Endothelial cell of umbilical vein (primary cell): ENCODE measurements at regions not wholly inside any gene's neighbourhood (a gene's known extent, or its start where the extent isn't known, plus 50 kb on each side); places are given as distances from the start of the nearest gene placed in this dataset.

Experiments used
- BruUV-seq: library from RNA; stranded (reverse); fragments of 400-500 nt; replicated peaks from 2 replicates; lab custom pipeline; 2021; lab: Mats Ljungman, UMichigan
- CTCF ChIA-PET: fragments of 300-600, 350-600 bp; sonication (Branson Sonifier 250); formaldehyde crosslinking; loops from one replicate; lab custom pipeline; 2021; ENCODE audit warnings: antibody characterized with exemption, inconsistent platforms; lab: Charles Lee
- POLR2A ChIA-PET: fragments of 300-600, 350-600 bp; sonication (Branson Sonifier 250); formaldehyde crosslinking; loops from one replicate; lab custom pipeline; 2021; ENCODE audit warnings: antibody characterized with exemption, inconsistent platforms; lab: Charles Lee
- DNase-seq: peaks from one replicate; pipeline ENCODE4 v3.0.0-alpha.2; 2011; ENCODE audit warnings: low read depth, low spot score
- FAIRE-seq: peaks from 2 replicates; lab custom pipeline; 2011; peaks lifted over from hg19 to GRCh38; lab: Jason Lieb, UNC
- H2AFZ ChIP-seq: 2 replicates; pipeline ENCODE4 v1.6.0; 2012; ENCODE audit warnings: low read depth, low read length, control low read depth, inconsistent platforms
- H3K27ac ChIP-seq: 2 replicates; pipeline ENCODE4 v1.5.1; 2011; ENCODE audit warnings: low read depth, mild to moderate bottlenecking, control low read depth, low read length, moderate library complexity; ENCODE audit not compliant: insufficient read depth
- H3K27me3 ChIP-seq, 2 experiments: 2 replicates each; pipeline versions ENCODE4 v1.6.0 to v1.6.1; 2011; ENCODE audit warnings: low read length in 2 of 2, mixed read lengths in 1 of 2; ENCODE audit not compliant: control insufficient read depth in 2 of 2, insufficient read depth in 2 of 2
- H3K36me3 ChIP-seq, 2 experiments: 2 replicates in 1 of 2; 3 replicates in 1 of 2; pipeline ENCODE4 v1.5.1; 2011; ENCODE audit warnings: low read length in 2 of 2, mild to moderate bottlenecking in 1 of 2, moderate library complexity in 1 of 2; ENCODE audit not compliant: control insufficient read depth in 2 of 2, insufficient read depth in 2 of 2; ENCODE audit errors: extremely low read depth in 1 of 2
- H3K4me1 ChIP-seq: 3 replicates; pipeline ENCODE4 v1.5.1; 2011; ENCODE audit warnings: mild to moderate bottlenecking, low read length; ENCODE audit not compliant: control insufficient read depth, insufficient read depth; ENCODE audit errors: extremely low read depth
- H3K4me2 ChIP-seq: 2 replicates; pipeline ENCODE4 v1.6.1; 2011; ENCODE audit warnings: low read length, control low read depth, mixed read lengths; ENCODE audit not compliant: insufficient read depth
- H3K4me3 ChIP-seq, 3 experiments: fragments of 200-600 bp in 1 of 3; sonication (generic), shearing (Covaris generic) in 1 of 3; replicated peaks in 1 of 3; 2 replicates each; pipeline ENCODE4 v1.5.1; 2011 to 2016; ENCODE audit warnings: control low read depth in 3 of 3, low read length in 3 of 3, mild to moderate bottlenecking in 2 of 3, inconsistent platforms in 1 of 3, low read depth in 1 of 3, moderate library complexity in 1 of 3; ENCODE audit not compliant: insufficient read depth in 1 of 3
- H3K79me2 ChIP-seq: 2 replicates; pipeline ENCODE4 v1.6.0; 2012; ENCODE audit warnings: low read length, inconsistent platforms; ENCODE audit not compliant: control insufficient read depth, insufficient read depth
- H3K9ac ChIP-seq: replicated peaks from 2 replicates; pipeline ENCODE3; 2011; ENCODE audit warnings: low read length, control low read depth; ENCODE audit not compliant: insufficient read depth; ENCODE audit errors: extremely low read depth
- H3K9me1 ChIP-seq: replicated peaks from 3 replicates; pipeline ENCODE4 v1.6.0; 2011; ENCODE audit warnings: mild to moderate bottlenecking, low read length; ENCODE audit not compliant: control insufficient read depth, insufficient read depth; ENCODE audit errors: extremely low read depth
- H3K9me3 ChIP-seq: replicated peaks from 2 replicates; pipeline ENCODE4 v1.5.1; 2012; ENCODE audit warnings: low read length, inconsistent platforms; ENCODE audit not compliant: control insufficient read depth, insufficient read depth
- H4K20me1 ChIP-seq: replicated peaks from 2 replicates; pipeline ENCODE3; 2011; ENCODE audit warnings: mild to moderate bottlenecking, low read length; ENCODE audit not compliant: control insufficient read depth, insufficient read depth; ENCODE audit errors: extremely low read depth
- EZH2 ChIP-seq: IDR thresholded peaks from 2 replicates; pipeline ENCODE4 v1.6.1; 2012; ENCODE audit warnings: borderline replicate concordance, low read depth, mild to moderate bottlenecking, moderate library complexity, low read length, inconsistent platforms; ENCODE audit not compliant: severe bottlenecking
- FOS ChIP-seq: IDR thresholded peaks from 2 replicates; pipeline ENCODE4 v1.6.1; 2011; ENCODE audit warnings: mild to moderate bottlenecking, low read length, moderate library complexity, borderline replicate concordance; ENCODE audit not compliant: insufficient read depth
- GATA2 ChIP-seq: IDR thresholded peaks from 2 replicates; pipeline ENCODE4 v1.7.0; 2011; ENCODE audit warnings: low read depth, mild to moderate bottlenecking, moderate library complexity, mixed read lengths, low read length; ENCODE audit not compliant: insufficient read length, insufficient read depth
- JUN ChIP-seq: IDR thresholded peaks from 2 replicates; pipeline ENCODE4 v1.6.1; 2011; ENCODE audit warnings: borderline replicate concordance, low read depth; ENCODE audit not compliant: insufficient read length, insufficient read depth
- MYC ChIP-seq: IDR thresholded peaks from one replicate; pipeline ENCODE4 v1.6.1; 2011; ENCODE audit warnings: mild to moderate bottlenecking, low read depth, low read length
- POLR2A ChIP-seq: IDR thresholded peaks from 2 replicates; pipeline ENCODE4 v1.6.1; 2012; ENCODE audit warnings: low read depth, mild to moderate bottlenecking, control low read depth, low read length
- POLR2AphosphoS5 ChIP-seq: IDR thresholded peaks from 2 replicates; pipeline ENCODE4 v1.6.1; 2012; ENCODE audit warnings: low read depth, mild to moderate bottlenecking, control low read depth, low read length, moderate library complexity; ENCODE audit not compliant: insufficient read depth
- dilution Hi-C: fragments of 300-500 bp; cut with MboI; formaldehyde crosslinking; loops from one replicate; pipeline ENCODE4 v1.15.0; 2019; ENCODE audit warnings: low sequenced_read_pairs; ENCODE audit not compliant: extremely low pct_ligation_motif_present
- intact Hi-C: fragments of 100-400 bp; cut with micrococcal nuclease; formaldehyde crosslinking; loops from one replicate; pipeline ENCODE4 v1.10.0; 2022
- TF ChIP-seq, protein P1 (sequence below), 2 donors: IDR thresholded peaks; 1 replicate in 1 of 2; 2 replicates in 1 of 2; pipeline ENCODE4 v1.5.1; 2011; ENCODE audit warnings: low read length in 2 of 2, mild to moderate bottlenecking in 2 of 2, moderate library complexity in 2 of 2, control low read depth in 1 of 2, inconsistent platforms in 1 of 2, low read depth in 1 of 2; ENCODE audit not compliant: insufficient read depth in 1 of 2; ENCODE audit errors: extremely low read depth in 1 of 2
- TF ChIP-seq, protein P2 (sequence below): IDR thresholded peaks from 2 replicates; pipeline ENCODE4 v1.6.1; 2011; ENCODE audit not compliant: insufficient read depth, insufficient read length

DNA sequence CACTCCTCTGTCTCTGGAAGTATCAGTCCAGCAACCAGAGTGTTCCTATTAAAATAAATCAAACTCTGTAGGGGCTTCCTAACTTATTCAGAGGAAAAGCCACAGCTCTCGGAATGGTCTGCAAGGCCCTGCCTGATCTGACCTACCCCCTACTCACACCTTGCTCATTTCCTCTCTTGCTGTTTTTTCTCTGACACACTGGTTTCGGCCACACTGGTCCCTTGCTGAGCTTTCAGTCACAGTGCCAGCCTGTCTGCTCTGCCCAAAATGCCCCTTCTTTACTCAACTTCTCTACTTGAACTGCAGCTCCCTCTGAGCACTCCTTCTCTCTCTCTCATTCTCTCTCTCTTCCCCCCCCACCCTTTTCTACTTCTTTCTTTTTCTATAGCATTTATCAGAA is 430.2 kb downstream of the UTRN start:
- FAIRE-seq (no peak), DNase-seq (peak; percentile 10)
- no peak overlapping the region for H3K27ac ChIP-seq
- TF ChIP-seq POLR2A: no peak
- TF ChIP-seq, protein P1, sequence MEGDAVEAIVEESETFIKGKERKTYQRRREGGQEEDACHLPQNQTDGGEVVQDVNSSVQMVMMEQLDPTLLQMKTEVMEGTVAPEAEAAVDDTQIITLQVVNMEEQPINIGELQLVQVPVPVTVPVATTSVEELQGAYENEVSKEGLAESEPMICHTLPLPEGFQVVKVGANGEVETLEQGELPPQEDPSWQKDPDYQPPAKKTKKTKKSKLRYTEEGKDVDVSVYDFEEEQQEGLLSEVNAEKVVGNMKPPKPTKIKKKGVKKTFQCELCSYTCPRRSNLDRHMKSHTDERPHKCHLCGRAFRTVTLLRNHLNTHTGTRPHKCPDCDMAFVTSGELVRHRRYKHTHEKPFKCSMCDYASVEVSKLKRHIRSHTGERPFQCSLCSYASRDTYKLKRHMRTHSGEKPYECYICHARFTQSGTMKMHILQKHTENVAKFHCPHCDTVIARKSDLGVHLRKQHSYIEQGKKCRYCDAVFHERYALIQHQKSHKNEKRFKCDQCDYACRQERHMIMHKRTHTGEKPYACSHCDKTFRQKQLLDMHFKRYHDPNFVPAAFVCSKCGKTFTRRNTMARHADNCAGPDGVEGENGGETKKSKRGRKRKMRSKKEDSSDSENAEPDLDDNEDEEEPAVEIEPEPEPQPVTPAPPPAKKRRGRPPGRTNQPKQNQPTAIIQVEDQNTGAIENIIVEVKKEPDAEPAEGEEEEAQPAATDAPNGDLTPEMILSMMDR (IDR thresholded peaks at IDR 0.05; ENCODE audit: extremely low read depth in 1 of 2, insufficient read depth in 1 of 2, low read depth in 1 of 2, low read length in 2 of 2): no peak
- peak; percentile 38 for TF ChIP-seq FOS
- TF ChIP-seq POLR2AphosphoS5: no peak
- H4K20me1 ChIP-seq: no peaks in the 10 kb centered on the region
- no peaks in the 10 kb centered on the region for H3K36me3 ChIP-seq
- no peaks in the 10 kb centered on the region for H3K9me1 ChIP-seq
- CTCF ChIA-PET: interaction anchor here (1.0 to 1.3 kb wide), 3 partner anchors 12 to 422 kb away, joined by 3 to 5 read pairs (median 4); no protein-coding TSS in a partner anchor
- BruUV-seq: no TSS peak
- POLR2A ChIA-PET: no interaction called here
- H3K27me3 ChIP-seq: no peaks in the 10 kb centered on the region
- H3K9me3 ChIP-seq: no peaks in the 10 kb centered on the region
- dilution Hi-C loops: no loop called here
- H3K4me2 ChIP-seq: peak overlapping the region; percentile 51
- H3K9ac ChIP-seq: no peak overlapping the region
- no peaks in the 10 kb centered on the region for H3K79me2 ChIP-seq
- no peak overlapping the region for H3K4me3 ChIP-seq
- no peak overlapping the region for H2AFZ ChIP-seq
- peaks cover 11% of the 10 kb centered on the region for H3K4me1 ChIP-seq
- intact Hi-C loops: no loop called here

DNA sequence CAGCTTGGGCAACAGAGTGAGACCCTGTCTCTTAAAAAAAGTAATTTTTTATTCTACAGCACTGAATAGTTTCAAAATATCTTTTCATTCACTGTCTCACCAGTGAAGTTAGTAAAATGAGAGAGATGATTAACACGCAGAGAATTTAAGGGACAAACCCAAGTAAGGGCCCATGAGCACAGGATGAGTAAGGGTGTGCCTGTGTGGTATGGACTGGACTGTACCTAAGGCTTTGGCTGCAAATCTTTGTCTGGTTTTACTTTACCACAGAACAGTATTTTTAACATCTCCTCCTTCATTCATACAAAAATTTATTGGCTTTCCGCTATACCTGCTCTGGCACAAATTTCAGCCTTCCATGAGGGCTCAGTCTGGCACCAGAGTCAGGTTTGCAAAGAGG is 433.3 kb downstream of the UTRN start:
- no peaks in the 10 kb centered on the region for H4K20me1 ChIP-seq
- no TSS peak for BruUV-seq
- H3K9me1 ChIP-seq: no peaks in the 10 kb centered on the region
- no peaks in the 10 kb centered on the region for H3K27me3 ChIP-seq
- dilution Hi-C loops: no loop called here
- peaks cover 9% of the 10 kb centered on the region for H3K4me1 ChIP-seq
- ChIA-PET POLR2A (no interaction called here), CTCF (interaction anchor here (1.3 kb wide), 1 partner anchor 9 kb away, joined by 3 read pairs; no protein-coding TSS in a partner anchor)
- H3K27ac ChIP-seq: no peak overlapping the region
- intact Hi-C loops: no loop called here
- FAIRE-seq: no peak
- no peaks in the 10 kb centered on the region for H3K79me2 ChIP-seq
- no peaks in the 10 kb centered on the region for H3K36me3 ChIP-seq
- no peak overlapping the region for H3K4me2 ChIP-seq
- TF ChIP-seq JUN: no peak
- no peak for TF ChIP-seq FOS
- TF ChIP-seq POLR2A: no peak
- TF ChIP-seq, protein P1 (IDR thresholded peaks at IDR 0.05; ENCODE audit: extremely low read depth in 1 of 2, insufficient read depth in 1 of 2, low read depth in 1 of 2, low read length in 2 of 2): no peak
- TF ChIP-seq MYC: no peak
- TF ChIP-seq, protein P2, sequence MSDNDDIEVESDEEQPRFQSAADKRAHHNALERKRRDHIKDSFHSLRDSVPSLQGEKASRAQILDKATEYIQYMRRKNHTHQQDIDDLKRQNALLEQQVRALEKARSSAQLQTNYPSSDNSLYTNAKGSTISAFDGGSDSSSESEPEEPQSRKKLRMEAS: no peak
- no peak for TF ChIP-seq GATA2
- no peak for TF ChIP-seq POLR2AphosphoS5
- no peak for TF ChIP-seq EZH2
- no peak overlapping the region for H3K9ac ChIP-seq
- H3K4me3 ChIP-seq: no peak overlapping the region
- no peaks in the 10 kb centered on the region for H3K9me3 ChIP-seq
- no peak overlapping the region for H2AFZ ChIP-seq
- no peak for DNase-seq
